GM23248 (cell line): ENCODE measurements at regions not wholly inside any gene's neighbourhood (a gene's known extent, or its start where the extent isn't known, plus 50 kb on each side); places are given as distances from the start of the nearest gene placed in this dataset.

Experiments
- EZH2 ChIP-seq: fragments of 200-600 bp; sonication (generic); IDR thresholded peaks from 2 replicates; pipeline ENCODE4 v1.6.1; 2018; ENCODE audit warnings: antibody characterized with exemption, mild to moderate bottlenecking; ENCODE audit not compliant: insufficient read depth, poor library complexity, severe bottlenecking
- EZH2phosphoT487 ChIP-seq: fragments of 200-600 bp; sonication (generic); IDR thresholded peaks from 2 replicates; pipeline ENCODE4 v1.6.1; 2018; ENCODE audit warnings: antibody characterized with exemption, moderate library complexity, mild to moderate bottlenecking, low read depth; ENCODE audit not compliant: insufficient read depth

DNA sequence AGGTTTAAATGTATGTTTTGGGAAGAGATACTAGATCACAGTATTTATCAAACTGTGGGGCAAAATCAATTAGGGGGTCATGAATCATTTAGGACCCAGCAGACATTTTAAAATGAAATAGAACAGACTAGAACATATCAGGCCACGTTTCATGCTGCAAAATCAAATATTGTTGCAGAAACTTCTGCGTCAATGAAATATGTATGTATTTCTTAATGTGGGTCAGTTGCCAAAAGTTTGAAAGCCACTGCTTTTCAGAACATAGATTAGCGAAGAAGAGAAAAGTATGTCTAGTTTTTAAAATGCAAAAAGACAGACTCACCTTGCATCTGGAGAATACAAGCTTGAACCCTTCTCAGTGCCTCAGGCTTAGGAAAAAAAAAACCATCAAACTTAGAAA, 102.7 kb upstream of the BMPER start:
- TF ChIP-seq EZH2 = no peak
- no peak for TF ChIP-seq EZH2phosphoT487
